ENCODE measurements at regions not wholly inside any gene's neighbourhood (a gene's known extent, or its start where the extent isn't known, plus 50 kb on each side); places are given as distances from the start of the nearest gene placed in this dataset.

- intact Hi-C loops (cut with DNase I), result no loop called here
- H3K4me3 ChIP-seq, result no peak overlapping the region
- TF ChIP-seq, protein P1, sequence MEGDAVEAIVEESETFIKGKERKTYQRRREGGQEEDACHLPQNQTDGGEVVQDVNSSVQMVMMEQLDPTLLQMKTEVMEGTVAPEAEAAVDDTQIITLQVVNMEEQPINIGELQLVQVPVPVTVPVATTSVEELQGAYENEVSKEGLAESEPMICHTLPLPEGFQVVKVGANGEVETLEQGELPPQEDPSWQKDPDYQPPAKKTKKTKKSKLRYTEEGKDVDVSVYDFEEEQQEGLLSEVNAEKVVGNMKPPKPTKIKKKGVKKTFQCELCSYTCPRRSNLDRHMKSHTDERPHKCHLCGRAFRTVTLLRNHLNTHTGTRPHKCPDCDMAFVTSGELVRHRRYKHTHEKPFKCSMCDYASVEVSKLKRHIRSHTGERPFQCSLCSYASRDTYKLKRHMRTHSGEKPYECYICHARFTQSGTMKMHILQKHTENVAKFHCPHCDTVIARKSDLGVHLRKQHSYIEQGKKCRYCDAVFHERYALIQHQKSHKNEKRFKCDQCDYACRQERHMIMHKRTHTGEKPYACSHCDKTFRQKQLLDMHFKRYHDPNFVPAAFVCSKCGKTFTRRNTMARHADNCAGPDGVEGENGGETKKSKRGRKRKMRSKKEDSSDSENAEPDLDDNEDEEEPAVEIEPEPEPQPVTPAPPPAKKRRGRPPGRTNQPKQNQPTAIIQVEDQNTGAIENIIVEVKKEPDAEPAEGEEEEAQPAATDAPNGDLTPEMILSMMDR (IDR thresholded peaks at IDR 0.05), result no peak
- no peak for TF ChIP-seq EP300 (IDR thresholded peaks at IDR 0.05)
- peak; percentile 39 to 57 for TF ChIP-seq POLR2AphosphoS5 (IDR thresholded peaks at IDR 0.05)
- 45% methylated on average over 4 of the region's 4 CpGs for WGBS
- H3K36me3 ChIP-seq, result no peaks in the 10 kb centered on the region
- H3K27me3 ChIP-seq, result no peaks in the 10 kb centered on the region
- H3K9me3 ChIP-seq, result no peaks in the 10 kb centered on the region
- H3K27ac ChIP-seq (replicated peaks in 1 of 4), result no peak overlapping the region
- peaks cover 0 to 14% (median 8%) of the 10 kb centered on the region in 4 donors for H3K4me1 ChIP-seq
- no peak for DNase-seq (ENCODE audit: extremely low spot score)
Observed at GRCh38 chr11:91081440-91082043, 858.7 kb upstream of the CHORDC1 start.

DNA sequence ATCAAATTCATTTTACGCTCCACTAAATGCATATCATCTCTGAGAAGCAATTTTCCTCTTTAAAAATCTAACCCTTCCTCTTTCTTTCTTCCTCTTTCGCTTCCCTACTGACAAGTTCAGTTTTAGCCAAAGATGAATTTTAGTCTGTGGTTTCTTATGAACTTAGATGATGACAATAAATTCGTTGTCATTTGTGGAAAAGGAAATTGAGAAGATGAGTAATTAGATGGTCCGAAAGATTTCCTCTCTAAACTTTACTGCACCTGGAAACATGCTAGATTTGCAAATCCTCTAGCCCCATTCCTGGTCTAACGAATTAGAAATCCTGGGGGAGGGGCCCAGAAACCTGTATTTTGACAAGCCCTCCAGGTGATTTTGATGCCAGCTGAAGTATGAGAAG lies 855.4 kb upstream of the CHORDC1 start:
- no peak for TF ChIP-seq POLR2A (IDR thresholded peaks at IDR 0.05; ENCODE audit: low read depth)
- no peak for TF ChIP-seq POLR2AphosphoS5 (IDR thresholded peaks at IDR 0.05)
- TF ChIP-seq, protein P1 (IDR thresholded peaks at IDR 0.05), result no peak
- TF ChIP-seq EP300 (IDR thresholded peaks at IDR 0.05), result no peak
- intact Hi-C loops (cut with DNase I), result no loop called here
- Histone ChIP-seq H3K27me3 (no peaks in the 10 kb centered on the region), H3K4me1 (peaks cover 5 to 9% (median 7%) of the 10 kb centered on the region in 4 donors), H3K4me3 (no peak overlapping the region), H3K36me3 (no peaks in the 10 kb centered on the region), H3K27ac (replicated peaks in 1 of 4) (no peak overlapping the region), H3K9me3 (no peaks in the 10 kb centered on the region)
- DNase-seq (ENCODE audit: extremely low spot score), result no peak
- WGBS, result 81% methylated on average over 5 of the region's 5 CpGs

- TF ChIP-seq POLR2A (IDR thresholded peaks at IDR 0.05; ENCODE audit: low read depth) (no peak), EP300 (IDR thresholded peaks at IDR 0.05) (no peak), POLR2AphosphoS5 (IDR thresholded peaks at IDR 0.05) (no peak)
- TF ChIP-seq, protein P1 (IDR thresholded peaks at IDR 0.05), result no peak
- Histone ChIP-seq H3K9me3 (no peaks in the 10 kb centered on the region), H3K4me3 (no peak overlapping the region), H3K27ac (replicated peaks in 1 of 4) (no peak overlapping the region), H3K4me1 (peaks cover 0 to 5% (median 0%) of the 10 kb centered on the region in 4 donors), H3K27me3 (no peaks in the 10 kb centered on the region), H3K36me3 (no peaks in the 10 kb centered on the region)
- DNase-seq (ENCODE audit: extremely low spot score), result no peak
- 16% methylated on average over 2 of the region's 2 CpGs for WGBS
- intact Hi-C loops (cut with DNase I), result no loop called here
Observed at GRCh38 chr11:91075032-91075695, 852.3 kb upstream of the CHORDC1 start.

- no peak for DNase-seq (ENCODE audit: extremely low spot score)
- no peaks in the 10 kb centered on the region for H3K9me3 ChIP-seq
- WGBS, result 81% methylated on average over 2 of the region's 2 CpGs
- H3K36me3 ChIP-seq, result no peaks in the 10 kb centered on the region
- intact Hi-C loops (cut with DNase I), result no loop called here
- H3K27me3 ChIP-seq, result no peaks in the 10 kb centered on the region
- no peak overlapping the region for H3K4me3 ChIP-seq
- no peak for TF ChIP-seq EP300 (IDR thresholded peaks at IDR 0.05)
- no peak for TF ChIP-seq POLR2A (IDR thresholded peaks at IDR 0.05; ENCODE audit: low read depth)
- TF ChIP-seq, protein P1 (IDR thresholded peaks at IDR 0.05), result no peak
- no peak overlapping the region for H3K27ac ChIP-seq (replicated peaks in 1 of 4)
- no peaks in the 10 kb centered on the region for H3K4me1 ChIP-seq
Observed at GRCh38 chr11:91067666-91068065, 844.8 kb upstream of the CHORDC1 start.
